Esophagus squamous epithelium (tissue), 4 donors: ENCODE measurements at regions not wholly inside any gene's neighbourhood (a gene's known extent, or its start where the extent isn't known, plus 50 kb on each side); places are given as distances from the start of the nearest gene placed in this dataset.

ENCODE experiments used
- POLR2A ChIP-seq, 4 donors: fragments of 450-650 bp; IDR thresholded peaks; one replicate each; pipeline ENCODE4 v1.6.1; 2017; ENCODE audit warnings: antibody characterized with exemption in 4 of 4, mild to moderate bottlenecking in 4 of 4, moderate library complexity in 3 of 4
- TF ChIP-seq, protein P1 (sequence below), 6 experiments: fragments of 450-650 bp in 4 of 6; fragments of 200-600 bp in 2 of 6; sonication (generic) in 2 of 6; IDR thresholded peaks; one replicate each; pipeline ENCODE4 v1.5.1; 2016 to 2019; ENCODE audit warnings: antibody characterized with exemption in 6 of 6, mild to moderate bottlenecking in 4 of 6, moderate library complexity in 4 of 6

DNA sequence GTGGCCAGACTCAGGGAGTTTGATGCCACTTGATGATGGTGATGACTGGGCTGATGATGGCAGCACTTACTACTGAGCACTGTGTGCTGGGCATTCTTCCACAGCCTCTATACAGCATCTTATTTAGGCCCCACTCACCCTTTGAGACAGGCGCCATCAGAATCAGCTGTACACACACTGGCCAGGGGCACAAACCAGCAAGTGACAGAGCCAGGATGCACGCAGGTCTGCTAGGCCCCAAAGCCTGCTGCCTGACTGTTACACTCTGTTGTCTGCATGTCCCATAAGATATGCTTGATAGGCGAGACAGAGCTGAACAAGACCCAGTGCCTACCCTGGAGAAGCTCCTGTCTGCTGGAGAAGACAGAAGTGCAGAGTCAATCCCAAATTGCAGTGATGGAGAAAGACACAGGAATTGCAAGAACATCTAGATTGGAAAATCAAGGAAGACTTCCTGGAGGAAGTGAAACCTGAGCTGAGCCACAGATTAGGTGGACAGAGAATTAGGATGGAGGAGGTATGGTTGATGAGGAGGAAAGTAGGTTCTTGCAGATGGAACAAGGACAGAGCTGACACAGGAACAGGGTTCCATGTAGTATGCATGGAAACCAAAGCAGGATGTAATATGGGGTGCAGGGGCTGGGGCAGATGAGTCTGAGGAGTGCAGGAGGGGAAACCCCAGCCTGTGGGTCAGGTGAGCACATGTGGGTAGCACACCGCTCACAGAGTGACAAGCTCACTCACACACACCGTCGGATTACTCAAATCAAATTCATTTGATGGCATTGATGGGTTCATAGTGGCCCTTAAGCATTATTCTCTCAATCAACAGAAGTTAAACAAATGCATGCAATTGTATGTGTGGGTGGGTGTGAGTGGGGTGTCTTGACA, 117.3 kb downstream of the BEGAIN start:
- TF ChIP-seq, protein P1, sequence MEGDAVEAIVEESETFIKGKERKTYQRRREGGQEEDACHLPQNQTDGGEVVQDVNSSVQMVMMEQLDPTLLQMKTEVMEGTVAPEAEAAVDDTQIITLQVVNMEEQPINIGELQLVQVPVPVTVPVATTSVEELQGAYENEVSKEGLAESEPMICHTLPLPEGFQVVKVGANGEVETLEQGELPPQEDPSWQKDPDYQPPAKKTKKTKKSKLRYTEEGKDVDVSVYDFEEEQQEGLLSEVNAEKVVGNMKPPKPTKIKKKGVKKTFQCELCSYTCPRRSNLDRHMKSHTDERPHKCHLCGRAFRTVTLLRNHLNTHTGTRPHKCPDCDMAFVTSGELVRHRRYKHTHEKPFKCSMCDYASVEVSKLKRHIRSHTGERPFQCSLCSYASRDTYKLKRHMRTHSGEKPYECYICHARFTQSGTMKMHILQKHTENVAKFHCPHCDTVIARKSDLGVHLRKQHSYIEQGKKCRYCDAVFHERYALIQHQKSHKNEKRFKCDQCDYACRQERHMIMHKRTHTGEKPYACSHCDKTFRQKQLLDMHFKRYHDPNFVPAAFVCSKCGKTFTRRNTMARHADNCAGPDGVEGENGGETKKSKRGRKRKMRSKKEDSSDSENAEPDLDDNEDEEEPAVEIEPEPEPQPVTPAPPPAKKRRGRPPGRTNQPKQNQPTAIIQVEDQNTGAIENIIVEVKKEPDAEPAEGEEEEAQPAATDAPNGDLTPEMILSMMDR (IDR thresholded peaks at IDR 0.05) = no peak
- TF ChIP-seq POLR2A (IDR thresholded peaks at IDR 0.05) = no peak
